HEK293 (cell line): ENCODE measurements at regions not wholly inside any gene's neighbourhood (a gene's known extent, or its start where the extent isn't known, plus 50 kb on each side); places are given as distances from the start of the nearest gene placed in this dataset.

Experiments
- CTCF ChIA-PET: fragments of 350-600 bp; formaldehyde crosslinking; extraction: SDS; loops from one replicate; lab custom pipeline; 2021; ENCODE audit warnings: antibody characterized with exemption; lab: Yijun Ruan, JAX
- POLR2A ChIA-PET: fragments of 300-600 bp; formaldehyde crosslinking; extraction: SDS; loops from one replicate; lab custom pipeline; 2020; ENCODE audit warnings: antibody characterized with exemption, inconsistent platforms; lab: Yijun Ruan, JAX
- H3K27ac ChIP-seq: fragments of 200-500 bp; sonication (Bioruptor generic); 2 replicates; pipeline ENCODE4 v1.5.1; 2014; ENCODE audit warnings: low read depth, low read length, control low read depth, inconsistent platforms; ENCODE audit errors: extremely low read depth
- H3K36me3 ChIP-seq, 2 experiments: fragments of 200-500 bp in 1 of 2; sonication (Bioruptor generic) in 1 of 2; 1 replicate in 1 of 2; 2 replicates in 1 of 2; pipeline ENCODE4 v1.5.1; 2014 to 2017; ENCODE audit warnings: inconsistent platforms in 2 of 2, low read length in 2 of 2; ENCODE audit not compliant: control insufficient read depth in 2 of 2, insufficient read depth in 1 of 2
- H3K4me1 ChIP-seq: fragments of 200-500 bp; sonication (Bioruptor generic); 2 replicates; pipeline ENCODE4 v1.5.1; 2014; ENCODE audit warnings: mild to moderate bottlenecking, low read length, inconsistent platforms; ENCODE audit not compliant: control insufficient read depth, insufficient read depth
- H3K4me3 ChIP-seq: 2 replicates; pipeline ENCODE4 v1.5.1; 2011; ENCODE audit warnings: low read depth, mild to moderate bottlenecking, control low read depth, low read length, moderate library complexity
- H3K9me3 ChIP-seq: fragments of 200-500 bp; sonication (Bioruptor generic); 2 replicates; pipeline ENCODE4 v1.5.1; 2014; ENCODE audit warnings: low read depth, low read length, inconsistent platforms; ENCODE audit not compliant: control insufficient read depth, insufficient read depth
- GLI2 ChIP-seq: fragments of 450-650 bp; formaldehyde crosslinking; IDR thresholded peaks from 2 replicates; pipeline ENCODE4; 2017; ENCODE audit warnings: missing biosample characterization, missing genetic modification characterization, low read depth, borderline replicate concordance
- HOXD13 ChIP-seq: sonication (generic); formaldehyde crosslinking; IDR thresholded peaks from 2 replicates; pipeline ENCODE4 v1.8.0; 2022; ENCODE audit warnings: missing genetic modification reagents, borderline replicate concordance
- IKZF3 ChIP-seq: fragments of 450-650 bp; IDR thresholded peaks from 2 replicates; pipeline ENCODE4 v1.5.0; 2018; ENCODE audit warnings: missing biosample characterization, mild to moderate bottlenecking, missing genetic modification characterization, moderate library complexity
- KLF9 ChIP-seq: fragments of 450-650 bp; formaldehyde crosslinking; IDR thresholded peaks from 2 replicates; pipeline ENCODE4 v1.5.1; 2016; ENCODE audit warnings: missing biosample characterization, missing genetic modification characterization, low read depth
- MYNN ChIP-seq: fragments of 450-650 bp; formaldehyde crosslinking; IDR thresholded peaks from 2 replicates; pipeline ENCODE4 v1.5.1; 2016; ENCODE audit warnings: missing biosample characterization, missing genetic modification characterization, borderline replicate concordance
- OSR2 ChIP-seq: fragments of 450-650 bp; formaldehyde crosslinking; IDR thresholded peaks from 2 replicates; pipeline ENCODE4 v1.5.1; 2016; ENCODE audit warnings: missing biosample characterization, missing genetic modification characterization
- SCRT2 ChIP-seq: fragments of 450-650 bp; formaldehyde crosslinking; IDR thresholded peaks from 2 replicates; pipeline ENCODE4 v1.5.1; 2016; ENCODE audit warnings: missing biosample characterization, missing genetic modification characterization
- TRIM28 ChIP-seq: IDR thresholded peaks from 2 replicates; pipeline ENCODE4 v1.6.1; 2011; ENCODE audit warnings: low read length, control low read depth, borderline replicate concordance
- ZBTB21 ChIP-seq: fragments of 450-650 bp; formaldehyde crosslinking; IDR thresholded peaks from 2 replicates; pipeline ENCODE4 v1.5.1; 2017; ENCODE audit warnings: missing biosample characterization, missing genetic modification characterization
- ZFP3 ChIP-seq: fragments of 450-650 bp; formaldehyde crosslinking; IDR thresholded peaks from 2 replicates; pipeline ENCODE4 v1.5.1; 2016; ENCODE audit warnings: low read depth, missing biosample characterization, missing genetic modification characterization
- ZNF155 ChIP-seq: fragments of 450-650 bp; formaldehyde crosslinking; IDR thresholded peaks from 2 replicates; pipeline ENCODE4 v1.5.1; 2016; ENCODE audit warnings: missing biosample characterization, missing genetic modification characterization
- ZNF2 ChIP-seq: fragments of 450-650 bp; formaldehyde crosslinking; IDR thresholded peaks from 2 replicates; pipeline ENCODE4 v1.5.1; 2016; ENCODE audit warnings: missing biosample characterization, missing genetic modification characterization
- ZNF239 ChIP-seq: fragments of 450-650 bp; formaldehyde crosslinking; IDR thresholded peaks from 2 replicates; pipeline ENCODE4 v1.5.1; 2016; ENCODE audit warnings: missing biosample characterization, missing genetic modification characterization
- ZNF366 ChIP-seq: fragments of 450-650 bp; formaldehyde crosslinking; conservative IDR thresholded peaks from 2 replicates; pipeline ENCODE4 v1.5.1; 2016; ENCODE audit warnings: missing biosample characterization, missing genetic modification characterization
- ZNF416 ChIP-seq: fragments of 450-650 bp; formaldehyde crosslinking; IDR thresholded peaks from 2 replicates; pipeline ENCODE4 v1.5.1; 2016; ENCODE audit warnings: missing biosample characterization, missing genetic modification characterization
- ZNF426 ChIP-seq: fragments of 450-650 bp; formaldehyde crosslinking; IDR thresholded peaks from 2 replicates; pipeline ENCODE4 v1.5.1; 2017; ENCODE audit warnings: missing biosample characterization, missing genetic modification characterization, mild to moderate bottlenecking, inconsistent platforms, moderate library complexity
- ZNF488 ChIP-seq: fragments of 450-650 bp; formaldehyde crosslinking; IDR thresholded peaks from 2 replicates; pipeline ENCODE4 v1.5.1; 2016; ENCODE audit warnings: missing biosample characterization, missing genetic modification characterization
- ZNF514 ChIP-seq: fragments of 450-650 bp; formaldehyde crosslinking; IDR thresholded peaks from 2 replicates; pipeline ENCODE4 v1.5.1; 2016; ENCODE audit warnings: missing biosample characterization, missing genetic modification characterization
- ZNF529 ChIP-seq: fragments of 450-650 bp; formaldehyde crosslinking; IDR thresholded peaks from 2 replicates; pipeline ENCODE4 v1.5.1; 2017; ENCODE audit warnings: missing genetic modification characterization, missing biosample characterization; ENCODE audit not compliant: insufficient replicate concordance
- ZNF629 ChIP-seq: fragments of 450-650 bp; formaldehyde crosslinking; IDR thresholded peaks from 2 replicates; pipeline ENCODE4 v1.5.1; 2017; ENCODE audit warnings: missing biosample characterization, missing genetic modification characterization
- ZNF704 ChIP-seq: fragments of 450-650 bp; formaldehyde crosslinking; IDR thresholded peaks from 2 replicates; pipeline ENCODE4 v1.5.1; 2016; ENCODE audit warnings: missing biosample characterization, missing genetic modification characterization
- ZSCAN5A ChIP-seq: fragments of 450-650 bp; formaldehyde crosslinking; IDR thresholded peaks from 2 replicates; pipeline ENCODE4 v1.5.1; 2016; ENCODE audit warnings: missing biosample characterization, missing genetic modification characterization
- TF ChIP-seq, protein P1 (sequence below): fragments of 450-650 bp; formaldehyde crosslinking; IDR thresholded peaks from 2 replicates; pipeline ENCODE4 v1.5.1; 2016; ENCODE audit warnings: missing biosample characterization, missing genetic modification characterization
- TF ChIP-seq, protein P2 (sequence below): sonication (generic); formaldehyde crosslinking; IDR thresholded peaks from 2 replicates; pipeline ENCODE4 v1.8.1; 2022; ENCODE audit warnings: mild to moderate bottlenecking, moderate library complexity, missing genetic modification reagents

GRCh38 chr5:167973126-167973525, 318.3 kb upstream of the WWC1 start:
- H3K4me1 ChIP-seq, result no peaks in the 10 kb centered on the region
- no peaks in the 10 kb centered on the region for H3K9me3 ChIP-seq
- ChIA-PET CTCF (no interaction called here), POLR2A (no interaction called here)
- H3K4me3 ChIP-seq, result no peak overlapping the region
- no peaks in the 10 kb centered on the region for H3K36me3 ChIP-seq
- no peak for TF ChIP-seq TRIM28
- TF ChIP-seq SCRT2 (tag by site-specific recombination), result no peak
- no peak for TF ChIP-seq ZNF239 (tag by site-specific recombination)
- no peak for TF ChIP-seq ZNF488 (tag by site-specific recombination)
- no peak for TF ChIP-seq ZSCAN5A (tag by site-specific recombination)
- no peak for TF ChIP-seq IKZF3 (tag by site-specific recombination)
- TF ChIP-seq ZNF155 (tag by site-specific recombination), result no peak
- TF ChIP-seq ZNF704 (tag by site-specific recombination), result no peak
- TF ChIP-seq KLF9, result no peak
- TF ChIP-seq ZNF426, result no peak
- TF ChIP-seq ZNF529 (tag by site-specific recombination), result no peak
- H3K27ac ChIP-seq, result no peak overlapping the region

DNA sequence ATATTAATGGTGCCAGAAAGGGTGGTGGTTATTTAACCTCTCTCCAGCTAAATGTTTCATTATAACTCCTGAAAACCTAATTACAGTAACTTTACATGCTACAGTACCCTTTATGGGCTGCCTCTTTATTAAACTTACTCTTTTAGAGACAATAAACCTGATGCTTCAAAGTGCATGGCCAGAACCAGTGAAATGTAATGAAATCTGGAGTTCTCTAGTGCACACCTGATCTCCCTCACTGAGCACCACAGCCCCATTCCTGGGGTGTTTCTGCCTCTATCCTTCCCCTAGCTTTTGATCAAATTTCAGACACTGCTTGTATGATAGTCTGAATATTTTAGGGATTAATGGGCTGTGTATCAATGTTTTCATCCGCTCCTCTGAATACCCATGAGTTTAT, 306.5 kb upstream of the WWC1 start:
- H3K4me1 ChIP-seq, result no peaks in the 10 kb centered on the region
- TF ChIP-seq ZFP3 (tag by site-specific recombination) (no peak), GLI2 (tag by site-specific recombination) (no peak), ZNF366 (tag by site-specific recombination) (no peak), ZNF514 (tag by site-specific recombination) (no peak), ZSCAN5A (tag by site-specific recombination) (no peak), ZNF629 (tag by site-specific recombination) (no peak), HOXD13 (CRISPR knock-in tag) (no peak), ZBTB21 (tag by site-specific recombination) (no peak), OSR2 (tag by site-specific recombination) (no peak), MYNN (no peak), ZNF416 (tag by site-specific recombination) (no peak), ZNF2 (tag by site-specific recombination) (no peak)
- TF ChIP-seq, protein P1, sequence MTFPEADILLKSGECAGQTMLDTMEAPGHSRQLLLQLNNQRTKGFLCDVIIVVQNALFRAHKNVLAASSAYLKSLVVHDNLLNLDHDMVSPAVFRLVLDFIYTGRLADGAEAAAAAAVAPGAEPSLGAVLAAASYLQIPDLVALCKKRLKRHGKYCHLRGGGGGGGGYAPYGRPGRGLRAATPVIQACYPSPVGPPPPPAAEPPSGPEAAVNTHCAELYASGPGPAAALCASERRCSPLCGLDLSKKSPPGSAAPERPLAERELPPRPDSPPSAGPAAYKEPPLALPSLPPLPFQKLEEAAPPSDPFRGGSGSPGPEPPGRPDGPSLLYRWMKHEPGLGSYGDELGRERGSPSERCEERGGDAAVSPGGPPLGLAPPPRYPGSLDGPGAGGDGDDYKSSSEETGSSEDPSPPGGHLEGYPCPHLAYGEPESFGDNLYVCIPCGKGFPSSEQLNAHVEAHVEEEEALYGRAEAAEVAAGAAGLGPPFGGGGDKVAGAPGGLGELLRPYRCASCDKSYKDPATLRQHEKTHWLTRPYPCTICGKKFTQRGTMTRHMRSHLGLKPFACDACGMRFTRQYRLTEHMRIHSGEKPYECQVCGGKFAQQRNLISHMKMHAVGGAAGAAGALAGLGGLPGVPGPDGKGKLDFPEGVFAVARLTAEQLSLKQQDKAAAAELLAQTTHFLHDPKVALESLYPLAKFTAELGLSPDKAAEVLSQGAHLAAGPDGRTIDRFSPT (tag by site-specific recombination), result no peak
- TF ChIP-seq, protein P2, sequence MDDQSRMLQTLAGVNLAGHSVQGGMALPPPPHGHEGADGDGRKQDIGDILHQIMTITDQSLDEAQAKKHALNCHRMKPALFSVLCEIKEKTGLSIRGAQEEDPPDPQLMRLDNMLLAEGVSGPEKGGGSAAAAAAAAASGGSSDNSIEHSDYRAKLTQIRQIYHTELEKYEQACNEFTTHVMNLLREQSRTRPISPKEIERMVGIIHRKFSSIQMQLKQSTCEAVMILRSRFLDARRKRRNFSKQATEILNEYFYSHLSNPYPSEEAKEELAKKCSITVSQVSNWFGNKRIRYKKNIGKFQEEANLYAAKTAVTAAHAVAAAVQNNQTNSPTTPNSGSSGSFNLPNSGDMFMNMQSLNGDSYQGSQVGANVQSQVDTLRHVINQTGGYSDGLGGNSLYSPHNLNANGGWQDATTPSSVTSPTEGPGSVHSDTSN (CRISPR knock-in tag), result no peak
- CTCF ChIA-PET, result interaction anchor here (0.6 kb wide), 1 partner anchor 22 kb away, joined by 3 read pairs; no protein-coding TSS in a partner anchor
- no peak overlapping the region for H3K4me3 ChIP-seq
- H3K36me3 ChIP-seq, result no peaks in the 10 kb centered on the region
- no peaks in the 10 kb centered on the region for H3K9me3 ChIP-seq
- POLR2A ChIA-PET, result no interaction called here
- no peak overlapping the region for H3K27ac ChIP-seq
